ENCODE measurements at regions not wholly inside any gene's neighbourhood (a gene's known extent, or its start where the extent isn't known, plus 50 kb on each side); places are given as distances from the start of the nearest gene placed in this dataset.
"Not testable (repeated sequence)": the region's sequence is repeated elsewhere in the genome, so short reads cannot be mapped to it uniquely, and the experiment has no call there.

DNA sequence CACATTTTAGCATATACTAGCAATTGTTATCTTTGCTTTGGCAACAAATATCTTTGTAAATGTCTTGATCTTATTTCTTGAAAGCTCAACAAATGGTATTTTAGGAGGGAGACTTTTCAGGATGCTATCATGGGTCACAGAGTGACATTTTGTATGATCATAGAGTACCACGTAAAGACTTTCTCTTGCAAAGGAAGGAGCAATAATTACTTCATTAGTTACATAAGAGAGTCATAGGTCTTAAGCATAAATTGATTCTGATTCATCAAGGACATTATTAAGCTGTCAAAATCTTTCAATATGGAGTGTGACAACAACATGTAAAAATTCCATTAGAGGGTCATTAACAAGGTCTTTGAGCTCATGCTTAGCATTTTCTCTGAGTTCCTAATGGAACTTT is 339.6 kb downstream of the NUP35 start:
- DNase-seq, result no peak

DNA sequence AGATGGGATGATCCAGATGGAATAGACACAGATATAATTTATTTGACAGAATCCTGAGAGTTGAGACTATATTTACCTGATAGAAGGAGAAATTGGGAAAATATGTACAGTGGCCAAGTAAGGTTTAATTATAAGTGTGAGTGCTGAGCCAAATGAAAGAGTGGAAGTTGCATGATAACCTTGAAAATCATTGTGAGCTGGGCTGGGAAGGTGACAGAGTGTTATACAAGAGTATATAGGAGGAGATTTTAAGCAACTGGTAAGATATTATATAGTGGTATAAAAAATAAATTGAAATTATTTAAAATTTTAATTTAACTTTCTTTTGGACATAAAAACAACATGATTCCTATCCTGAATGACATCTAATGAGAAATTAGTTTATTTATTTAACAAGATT is 340.8 kb downstream of the NUP35 start:
- no peak for DNase-seq

DNA sequence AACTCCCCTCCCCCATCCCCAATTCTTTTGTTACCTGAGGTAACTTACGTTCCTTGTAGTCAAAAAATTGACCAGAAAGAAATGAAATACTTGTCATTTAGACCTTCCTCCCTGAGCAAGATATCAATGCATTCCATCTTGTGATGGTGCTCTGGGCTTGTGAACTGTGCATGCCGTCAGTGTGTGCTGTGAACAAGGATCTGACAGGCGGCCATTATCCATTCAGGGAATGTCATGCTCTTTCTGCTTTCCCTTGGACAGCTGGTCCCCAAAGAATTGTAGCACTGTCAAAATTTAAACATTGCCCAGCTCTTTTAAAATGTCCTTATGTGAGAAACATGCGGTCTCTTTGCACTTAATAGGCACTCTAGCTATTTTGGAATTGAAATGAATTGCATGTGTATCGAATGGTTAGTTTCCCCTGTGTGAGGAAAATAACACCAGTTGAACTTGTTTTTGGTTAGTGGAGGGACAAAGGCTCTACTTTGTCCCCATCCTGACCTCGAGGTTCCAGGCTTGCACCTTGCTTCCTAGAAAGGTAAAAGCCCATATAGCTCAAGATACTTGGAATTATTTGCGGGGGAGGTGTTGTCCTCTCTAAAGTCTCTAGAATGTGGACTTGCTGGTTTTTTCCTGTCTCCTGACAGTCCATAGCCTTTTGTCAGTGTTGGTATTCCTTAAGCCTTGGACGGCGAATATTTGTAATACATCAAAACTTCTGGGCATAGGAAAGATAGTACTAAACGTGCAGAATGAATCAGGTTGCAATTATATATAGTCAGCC is 350.9 kb downstream of the NUP35 start:
- DNase-seq, result peak; percentile 77

DNA sequence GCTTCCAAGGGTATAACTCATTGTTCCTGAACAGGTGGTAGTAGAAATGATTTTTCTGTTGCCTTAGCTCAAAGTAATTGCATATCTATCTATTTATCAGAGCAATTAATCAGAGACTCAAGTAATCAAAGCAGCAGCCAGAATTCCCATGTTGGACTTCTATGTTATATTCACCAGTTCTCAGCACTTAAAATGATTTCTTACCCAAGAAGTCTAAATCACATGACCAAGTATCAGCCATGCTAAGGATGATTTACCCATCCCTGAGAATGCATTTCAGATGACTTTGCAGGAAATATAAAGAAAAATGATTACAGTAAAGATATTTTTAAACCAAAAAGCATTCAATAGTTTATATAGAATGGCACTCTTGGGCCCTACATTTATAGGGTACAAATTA is 352.2 kb downstream of the NUP35 start:
- DNase-seq, result no peak

- DNase-seq, result no peak
Measured at GRCh38 chr2:183477296-183477695, 353.1 kb downstream of the NUP35 start.

GRCh38 chr2:183478941-183479595 is 354.8 kb downstream of the NUP35 start:
- not testable (repeated sequence) for DNase-seq

DNA sequence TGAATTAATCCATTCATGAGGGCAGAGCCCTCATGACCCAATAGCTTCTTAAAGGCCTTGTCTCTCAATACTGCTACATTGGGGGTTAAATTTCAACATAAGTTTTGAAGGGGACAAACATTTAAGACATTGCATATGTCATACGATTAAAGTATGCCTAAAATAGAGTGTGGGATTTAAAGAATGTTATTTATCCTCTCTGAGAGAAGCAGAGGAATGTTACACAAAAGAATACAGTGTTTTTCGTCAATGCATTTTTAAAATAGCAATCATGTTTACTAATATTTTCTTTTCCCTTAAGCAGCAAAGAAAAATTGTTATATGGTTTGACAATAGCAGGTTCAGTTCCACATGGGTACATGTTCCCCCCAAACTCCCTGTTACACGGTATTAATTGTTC is 363.1 kb downstream of the NUP35 start:
- DNase-seq, result no peak

DNA sequence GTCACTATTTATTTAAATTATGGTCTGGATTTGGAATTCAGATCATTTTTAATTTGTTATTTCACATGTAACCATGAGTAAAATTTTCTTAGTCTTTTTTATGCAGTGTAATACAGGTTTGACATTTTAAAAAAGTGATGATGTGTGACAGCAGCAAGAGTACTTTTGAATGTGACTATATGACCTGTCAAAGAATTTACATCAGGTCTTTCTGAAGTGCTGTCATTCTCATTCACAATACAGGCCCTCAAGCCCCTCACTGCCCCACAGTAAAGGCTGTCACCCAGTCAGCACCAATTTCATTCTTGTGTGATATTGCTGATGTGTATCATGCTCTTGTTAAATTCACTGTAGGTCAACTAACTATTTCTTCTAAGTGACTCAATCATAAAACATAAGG is 364.2 kb downstream of the NUP35 start:
- no peak for DNase-seq

DNA sequence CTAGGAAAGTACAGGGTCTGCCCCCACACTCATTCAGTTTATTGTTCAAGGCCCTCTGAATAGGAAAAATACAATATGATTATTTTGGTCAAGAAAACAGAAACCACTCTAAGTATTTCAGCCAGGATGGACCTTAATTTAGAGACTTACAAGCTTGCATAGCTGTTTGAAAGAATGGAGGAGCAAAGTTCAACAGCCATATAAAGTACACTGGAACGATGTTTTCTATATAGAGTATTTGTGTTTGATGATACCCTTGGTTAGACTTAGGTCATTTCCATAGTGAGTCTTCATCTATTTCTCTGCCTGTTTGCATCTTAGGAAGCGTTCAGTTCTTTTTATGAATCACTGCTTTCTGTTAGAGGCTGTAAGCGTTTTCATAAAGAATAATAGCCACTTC is 366.2 kb downstream of the NUP35 start:
- no peak for DNase-seq

DNA sequence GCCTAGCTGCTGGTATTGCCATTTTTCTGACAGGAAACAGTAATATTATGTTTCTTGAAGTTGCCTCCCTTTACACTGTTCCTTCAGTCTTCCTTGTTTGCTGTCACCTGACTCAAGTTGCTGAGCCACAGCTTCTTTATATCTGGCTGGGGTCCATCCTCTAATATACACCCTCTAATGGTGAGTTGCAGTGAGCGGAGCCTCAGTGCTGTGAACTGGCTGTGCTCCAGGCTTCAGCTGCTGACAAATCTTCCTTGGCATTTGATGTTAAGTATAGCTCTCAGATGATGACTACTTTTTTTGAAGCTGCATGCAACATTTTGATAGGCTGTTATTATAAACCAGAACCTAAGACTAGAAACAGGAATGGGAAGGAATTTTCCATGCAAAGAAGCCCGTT is 366.7 kb downstream of the NUP35 start:
- DNase-seq, result peak; percentile 19

- DNase-seq, result no peak
Measured at GRCh38 chr2:183493040-183493439, 368.8 kb downstream of the NUP35 start.

- no peak for DNase-seq
Measured at GRCh38 chr2:183495079-183495478, 370.8 kb downstream of the NUP35 start.

- DNase-seq, result no peak
Measured at GRCh38 chr2:183495589-183496267, 371.5 kb downstream of the NUP35 start.

GRCh38 chr2:183497861-183498260 is 373.6 kb downstream of the NUP35 start:
- no peak for DNase-seq

DNA sequence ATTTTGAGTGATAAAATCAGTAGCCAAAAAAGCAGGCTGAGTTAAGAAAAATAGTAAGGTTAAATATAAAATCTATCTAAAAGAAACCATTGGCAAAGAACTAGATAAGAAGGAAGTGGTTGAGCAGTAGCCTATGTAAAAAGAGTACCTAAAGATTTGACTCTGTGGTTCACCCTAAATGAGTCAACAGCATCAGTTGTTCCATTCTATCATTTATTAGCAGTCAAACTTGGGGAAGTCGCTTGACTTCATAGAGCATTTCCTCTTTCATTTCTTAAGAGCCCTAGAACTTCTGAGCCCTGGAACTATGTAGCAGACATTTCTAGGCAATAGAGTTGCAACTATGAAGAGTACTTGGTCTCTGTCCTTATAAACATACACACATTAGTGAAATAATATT is 381.7 kb downstream of the NUP35 start:
- no peak for DNase-seq

GRCh38 chr2:183511154-183511553 is 386.9 kb downstream of the NUP35 start:
- DNase-seq, result no peak

DNA sequence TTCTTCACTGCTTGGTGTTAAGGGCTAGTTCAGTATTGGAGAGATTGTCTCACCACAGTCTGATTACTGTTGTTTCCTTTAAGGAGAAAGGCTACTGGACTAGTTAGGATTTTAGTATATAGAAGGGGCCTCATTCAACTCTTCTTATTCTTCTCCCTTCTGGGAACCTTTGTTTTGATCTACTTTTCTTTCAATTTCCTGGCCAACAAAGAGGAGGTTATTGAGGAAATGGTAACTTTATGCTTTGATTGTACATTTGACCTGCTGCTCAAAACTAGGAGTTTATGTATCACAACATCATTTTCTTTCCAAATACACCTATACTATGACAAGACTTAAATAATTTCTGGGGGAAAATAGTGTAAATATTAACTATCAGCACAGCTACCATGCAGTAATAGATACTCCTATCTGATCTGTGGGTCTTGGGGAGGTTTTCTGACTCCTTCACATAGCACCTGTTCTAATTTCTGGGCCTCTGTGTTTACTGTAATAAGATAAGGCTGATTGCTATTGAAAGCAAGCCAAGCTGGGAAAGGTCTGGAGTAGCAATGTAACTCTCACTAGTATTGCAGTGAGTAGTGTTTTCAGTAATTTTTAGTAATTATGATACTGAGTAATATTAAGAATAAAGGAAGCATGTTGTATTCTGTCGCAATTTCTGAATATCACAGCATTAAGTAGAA is 395.3 kb downstream of the NUP35 start:
- no peak for DNase-seq

DNA sequence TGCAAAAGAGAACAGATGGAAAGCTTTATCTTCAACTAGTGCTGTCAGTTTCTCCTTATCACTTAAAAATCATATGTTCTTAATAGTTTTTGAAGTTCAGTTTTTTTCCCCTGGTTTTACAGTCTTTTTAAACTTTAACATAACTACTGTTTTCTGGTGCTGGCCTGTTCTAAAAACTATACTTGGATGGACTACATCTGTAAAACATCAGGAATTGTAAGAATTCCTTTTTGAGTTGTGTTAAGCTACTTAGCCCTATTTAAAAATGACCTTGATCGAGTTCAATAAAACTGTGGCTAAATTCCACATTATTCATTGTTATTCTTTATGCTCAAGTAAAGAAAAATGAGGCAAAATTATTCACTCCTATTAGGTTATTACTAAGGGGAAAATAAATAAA is 397.7 kb downstream of the NUP35 start:
- no peak for DNase-seq

GRCh38 chr2:183522489-183523266 is 398.4 kb downstream of the NUP35 start:
- DNase-seq, result no peak

DNA sequence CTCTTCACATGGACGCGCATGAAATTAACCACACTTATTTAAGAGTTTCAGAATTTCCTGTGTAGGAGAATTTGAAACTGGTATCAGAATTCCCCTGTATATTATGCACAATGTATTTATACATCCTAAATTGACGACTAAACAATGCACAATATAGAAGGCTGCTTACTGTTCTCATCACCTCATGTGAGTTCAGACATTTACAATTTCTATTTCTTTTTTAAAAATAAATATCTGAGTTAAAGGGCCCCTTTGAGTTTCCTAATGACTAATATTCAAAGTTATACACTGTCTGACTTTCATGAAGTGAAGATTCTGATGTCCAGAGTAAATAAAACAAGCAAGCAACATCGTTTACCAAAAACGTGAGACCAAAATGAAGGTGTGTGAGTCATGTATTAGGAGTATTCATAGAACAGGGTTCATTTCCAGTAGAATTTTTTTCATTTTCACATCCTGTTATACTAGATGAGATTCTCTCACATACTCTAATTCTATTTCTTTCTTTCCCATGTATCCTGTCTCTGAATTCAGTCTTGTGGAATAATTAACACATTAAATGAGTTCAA is 406.2 kb downstream of the NUP35 start:
- no peak for DNase-seq

DNA sequence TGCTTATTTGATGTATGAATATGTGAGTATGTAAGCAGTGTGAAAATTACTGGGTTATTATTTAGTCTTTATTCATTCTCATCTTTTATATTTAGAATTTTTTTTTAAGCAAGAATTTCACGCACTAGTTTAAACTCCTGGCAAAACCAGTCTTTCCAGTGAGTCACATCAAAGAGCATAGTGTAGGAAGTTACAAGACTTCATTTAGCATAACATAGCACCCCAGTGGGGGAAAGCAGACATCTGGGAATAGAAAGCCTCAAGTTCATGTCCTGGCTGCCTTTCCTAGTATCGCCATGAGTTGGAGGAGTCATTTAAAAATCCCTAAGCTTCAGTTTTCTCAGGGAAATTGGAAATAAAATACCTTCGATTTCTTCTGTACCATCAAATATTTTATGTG is 408.3 kb downstream of the NUP35 start:
- DNase-seq, result no peak

- DNase-seq, result no peak
Measured at GRCh38 chr2:183533021-183533420, 408.8 kb downstream of the NUP35 start.
